ENCODE measurements at regions not wholly inside any gene's neighbourhood (a gene's known extent, or its start where the extent isn't known, plus 50 kb on each side); places are given as distances from the start of the nearest gene placed in this dataset.

DNA sequence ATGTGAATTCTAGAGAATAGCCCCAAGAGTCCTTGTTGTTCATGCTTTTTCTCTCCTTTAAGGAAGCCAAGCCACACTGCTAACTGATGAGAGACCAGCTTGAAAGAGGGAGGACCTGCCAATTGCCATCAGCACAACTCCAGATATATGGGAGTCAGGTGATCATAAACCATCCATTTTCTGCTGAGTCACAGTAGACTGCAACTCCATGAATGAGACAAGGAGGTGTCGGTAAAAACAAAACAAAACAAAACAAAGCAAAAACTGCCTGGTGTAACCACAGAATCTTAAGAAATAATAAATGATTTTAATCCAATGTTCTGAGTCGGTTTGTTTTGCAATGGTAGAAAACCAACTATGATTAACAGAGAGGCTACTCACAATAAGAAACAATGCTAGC lies 837.3 kb downstream of the PCDH7 start:
- Histone ChIP-seq H3K27ac (ENCODE audit: low read depth in 1 of 2, low read length in 2 of 2) (no peak overlapping the region), H3K27me3 (ENCODE audit: control insufficient read depth in 2 of 2, insufficient read depth in 2 of 2, low read length in 2 of 2) (no peaks in the 10 kb centered on the region), H3K9me3 (replicated peaks in 1 of 2; ENCODE audit: control insufficient read depth in 1 of 2, insufficient read depth in 1 of 2, low read length in 2 of 2) (no peaks in the 10 kb centered on the region), H4K20me1 (ENCODE audit: insufficient read depth, low read length) (no peaks in the 10 kb centered on the region), H3K4me3 (replicated peaks in 1 of 3; ENCODE audit: low read depth in 2 of 3, low read length in 3 of 3) (no peak overlapping the region), H3K36me3 (replicated peaks in 1 of 2; ENCODE audit: control insufficient read depth in 1 of 2, insufficient read depth in 2 of 2, low read length in 2 of 2) (no peaks in the 10 kb centered on the region), H3K9ac (ENCODE audit: insufficient read depth, low read length, poor library complexity, severe bottlenecking) (no peak overlapping the region), H2AFZ (ENCODE audit: insufficient read depth, low read depth, low read length, poor library complexity, severe bottlenecking) (no peak overlapping the region), H3K4me2 (replicated peaks; ENCODE audit: extremely low read depth, low read length, poor library complexity, severe bottlenecking) (no peak overlapping the region), H3K79me2 (ENCODE audit: insufficient read depth, low read length) (no peaks in the 10 kb centered on the region), H3K4me1 (ENCODE audit: control insufficient read depth in 1 of 2, insufficient read depth in 2 of 2, low read length in 2 of 2) (no peaks in the 10 kb centered on the region)
- no peaks in the 10 kb centered on the region for H3K36me3 Mint-ChIP-seq
- TF ChIP-seq, protein P1, sequence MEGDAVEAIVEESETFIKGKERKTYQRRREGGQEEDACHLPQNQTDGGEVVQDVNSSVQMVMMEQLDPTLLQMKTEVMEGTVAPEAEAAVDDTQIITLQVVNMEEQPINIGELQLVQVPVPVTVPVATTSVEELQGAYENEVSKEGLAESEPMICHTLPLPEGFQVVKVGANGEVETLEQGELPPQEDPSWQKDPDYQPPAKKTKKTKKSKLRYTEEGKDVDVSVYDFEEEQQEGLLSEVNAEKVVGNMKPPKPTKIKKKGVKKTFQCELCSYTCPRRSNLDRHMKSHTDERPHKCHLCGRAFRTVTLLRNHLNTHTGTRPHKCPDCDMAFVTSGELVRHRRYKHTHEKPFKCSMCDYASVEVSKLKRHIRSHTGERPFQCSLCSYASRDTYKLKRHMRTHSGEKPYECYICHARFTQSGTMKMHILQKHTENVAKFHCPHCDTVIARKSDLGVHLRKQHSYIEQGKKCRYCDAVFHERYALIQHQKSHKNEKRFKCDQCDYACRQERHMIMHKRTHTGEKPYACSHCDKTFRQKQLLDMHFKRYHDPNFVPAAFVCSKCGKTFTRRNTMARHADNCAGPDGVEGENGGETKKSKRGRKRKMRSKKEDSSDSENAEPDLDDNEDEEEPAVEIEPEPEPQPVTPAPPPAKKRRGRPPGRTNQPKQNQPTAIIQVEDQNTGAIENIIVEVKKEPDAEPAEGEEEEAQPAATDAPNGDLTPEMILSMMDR (IDR thresholded peaks at IDR 0.05) = no peak
- no CpG with 5 or more reads among the region's 2 CpGs for WGBS (ENCODE audit: insufficient coverage)
- H3K4me3 Mint-ChIP-seq = no peak overlapping the region
- H3K9me3 Mint-ChIP-seq = peaks cover 0 to 4% (median 0%) of the 10 kb centered on the region in 7 donors
- DNase-seq = no peak
- H3K27ac Mint-ChIP-seq = no peak overlapping the region
- intact Hi-C loops (cut with micrococcal nuclease) = no loop called here
- no peaks in the 10 kb centered on the region for H3K4me1 Mint-ChIP-seq
- no peaks in the 10 kb centered on the region for H3K27me3 Mint-ChIP-seq (ENCODE audit: low read depth in 3 of 3)

- intact Hi-C loops (cut with micrococcal nuclease) = no loop called here
- H3K27me3 ChIP-seq (ENCODE audit: control insufficient read depth in 2 of 2, insufficient read depth in 2 of 2, low read length in 2 of 2) = no peaks in the 10 kb centered on the region
- Mint-ChIP-seq H3K9me3 (peaks cover 0 to 5% (median 0%) of the 10 kb centered on the region in 7 donors), H3K36me3 (no peaks in the 10 kb centered on the region), H3K27me3 (ENCODE audit: low read depth in 3 of 3) (no peaks in the 10 kb centered on the region), H3K4me3 (no peak overlapping the region), H3K4me1 (no peaks in the 10 kb centered on the region), H3K27ac (no peak overlapping the region)
- H3K27ac ChIP-seq (ENCODE audit: low read depth in 1 of 2, low read length in 2 of 2) = no peak overlapping the region
- WGBS (ENCODE audit: insufficient coverage) = no CpG with 5 or more reads among the region's 5 CpGs
- no peak overlapping the region for H3K9ac ChIP-seq (ENCODE audit: insufficient read depth, low read length, poor library complexity, severe bottlenecking)
- H4K20me1 ChIP-seq (ENCODE audit: insufficient read depth, low read length) = no peaks in the 10 kb centered on the region
- no peak for DNase-seq
- no peaks in the 10 kb centered on the region for H3K79me2 ChIP-seq (ENCODE audit: insufficient read depth, low read length)
- H3K9me3 ChIP-seq (replicated peaks in 1 of 2; ENCODE audit: control insufficient read depth in 1 of 2, insufficient read depth in 1 of 2, low read length in 2 of 2) = no peaks in the 10 kb centered on the region
- H3K4me2 ChIP-seq (replicated peaks; ENCODE audit: extremely low read depth, low read length, poor library complexity, severe bottlenecking) = no peak overlapping the region
- H3K4me1 ChIP-seq (ENCODE audit: control insufficient read depth in 1 of 2, insufficient read depth in 2 of 2, low read length in 2 of 2) = no peaks in the 10 kb centered on the region
- H3K4me3 ChIP-seq (replicated peaks in 1 of 3; ENCODE audit: low read depth in 2 of 3, low read length in 3 of 3) = no peak overlapping the region
- TF ChIP-seq, protein P1 (IDR thresholded peaks at IDR 0.05) = no peak
- H3K36me3 ChIP-seq (replicated peaks in 1 of 2; ENCODE audit: control insufficient read depth in 1 of 2, insufficient read depth in 2 of 2, low read length in 2 of 2) = no peaks in the 10 kb centered on the region
- no peak overlapping the region for H2AFZ ChIP-seq (ENCODE audit: insufficient read depth, low read depth, low read length, poor library complexity, severe bottlenecking)
Observed at GRCh38 chr4:31573554-31573953, 853.4 kb downstream of the PCDH7 start.
